Natural killer cell (primary cell): ENCODE measurements at regions not wholly inside any gene's neighbourhood (a gene's known extent, or its start where the extent isn't known, plus 50 kb on each side); places are given as distances from the start of the nearest gene placed in this dataset.
"Not testable (repeated sequence)": the region's sequence is repeated elsewhere in the genome, so short reads cannot be mapped to it uniquely, and the experiment has no call there.

Experiments used
- ATAC-seq, 3 donors: fragments of 150-1000 bp in 2 of 3; fragments of 200-7000 bp in 1 of 3; cut with Tn5 transposase; 1 replicate in 1 of 3; 2 replicates in 2 of 3; pipeline ENCODE4 v1.10.0; 2021; ENCODE audit warnings: mild to moderate bottlenecking in 2 of 3, moderate library complexity in 2 of 3
- DNase-seq, 2 donors: peaks; one replicate each; pipeline versions ENCODE4 v3.0.0 to v3.0.0-alpha.2; 2013 to 2021; ENCODE audit warnings: mixed read lengths in 1 of 2
- H3K27ac ChIP-seq: one replicate; pipeline ENCODE4 v1.5.1; 2013; ENCODE audit warnings: mild to moderate bottlenecking, low read length
- H3K27me3 ChIP-seq: one replicate; pipeline ENCODE4 v1.6.1; 2013; ENCODE audit warnings: low read length; ENCODE audit not compliant: control insufficient read depth, insufficient read depth
- H3K36me3 ChIP-seq: one replicate; pipeline ENCODE4 v1.6.1; 2013; ENCODE audit warnings: low read length; ENCODE audit not compliant: control insufficient read depth, insufficient read depth
- H3K4me1 ChIP-seq: one replicate; pipeline ENCODE4 v1.6.1; 2013; ENCODE audit warnings: low read length; ENCODE audit not compliant: control insufficient read depth, insufficient read depth
- H3K4me3 ChIP-seq: one replicate; pipeline ENCODE4 v1.5.1; 2013; ENCODE audit warnings: low read length
- H3K9me3 ChIP-seq: one replicate; pipeline ENCODE4 v1.6.1; 2013; ENCODE audit warnings: low read length; ENCODE audit not compliant: control insufficient read depth, insufficient read depth
- H3K27ac Mint-ChIP-seq, 2 donors: one replicate each; pipeline ENCODE4 v1.8.0; 2022; ENCODE audit warnings: mild to moderate bottlenecking in 2 of 2, mixed read lengths in 2 of 2, moderate library complexity in 1 of 2
- H3K27me3 Mint-ChIP-seq, 2 donors: one replicate each; pipeline ENCODE4 v1.8.0; 2022; ENCODE audit warnings: low read depth in 2 of 2, mixed read lengths in 2 of 2
- H3K36me3 Mint-ChIP-seq: one replicate; pipeline ENCODE4 v1.8.0; 2022; ENCODE audit warnings: mixed read lengths
- H3K4me1 Mint-ChIP-seq, 2 donors: one replicate each; pipeline ENCODE4 v1.8.0; 2022; ENCODE audit warnings: mixed read lengths in 2 of 2
- H3K4me3 Mint-ChIP-seq: one replicate; pipeline ENCODE4 v1.8.0; 2022; ENCODE audit warnings: mild to moderate bottlenecking, moderate library complexity, mixed read lengths
- H3K9me3 Mint-ChIP-seq, 2 donors: one replicate each; pipeline ENCODE4 v1.8.0; 2022; ENCODE audit warnings: mixed read lengths in 2 of 2
- CTCF ChIP-seq: fragments of 200-600 bp; IDR thresholded peaks from one replicate; pipeline ENCODE4 v1.8.0; 2022; ENCODE audit warnings: antibody characterized with exemption
- WGBS: methylation state at CpG from one replicate; pipeline ENCODE4 v1.1.7; 2013; ENCODE audit warnings: missing lambda C conversion rate; ENCODE audit not compliant: insufficient coverage; 5-methylcytosine and 5-hydroxymethylcytosine counted together
- intact Hi-C: fragments of 100-400 bp; cut with micrococcal nuclease; formaldehyde crosslinking; loops from one replicate; pipeline ENCODE4 v1.14.2; 2022

GRCh38 chr10:120041807-120042559 lies 149.5 kb downstream of the SEC23IP start:
- WGBS = 85% methylated on average over 10 of the region's 12 CpGs
- intact Hi-C loops = no loop called here
- H3K27me3 ChIP-seq = no peaks in the 10 kb centered on the region
- no peak overlapping the region for H3K27ac Mint-ChIP-seq
- no peak overlapping the region for H3K4me3 Mint-ChIP-seq
- H3K9me3 Mint-ChIP-seq = no peaks in the 10 kb centered on the region
- no peak for DNase-seq
- H3K36me3 Mint-ChIP-seq = no peaks in the 10 kb centered on the region
- H3K9me3 ChIP-seq = no peaks in the 10 kb centered on the region
- TF ChIP-seq CTCF = no peak
- H3K27ac ChIP-seq = no peak overlapping the region
- peaks cover 0 to 4% of the 10 kb centered on the region in 2 donors for H3K4me1 Mint-ChIP-seq
- ATAC-seq = peak in 1 of 3 donors; percentile 31
- no peaks in the 10 kb centered on the region for H3K4me1 ChIP-seq
- H3K36me3 ChIP-seq = no peaks in the 10 kb centered on the region
- no peak overlapping the region for H3K4me3 ChIP-seq
- H3K27me3 Mint-ChIP-seq = peaks cover 4 to 18% of the 10 kb centered on the region in 2 donors

- no peaks in the 10 kb centered on the region for H3K9me3 ChIP-seq
- Mint-ChIP-seq H3K4me1 (peaks cover 0 to 4% of the 10 kb centered on the region in 2 donors), H3K4me3 (no peak overlapping the region), H3K27ac (no peak overlapping the region), H3K27me3 (peaks cover 3 to 11% of the 10 kb centered on the region in 2 donors), H3K9me3 (no peaks in the 10 kb centered on the region), H3K36me3 (no peaks in the 10 kb centered on the region)
- no peaks in the 10 kb centered on the region for H3K4me1 ChIP-seq
- H3K27me3 ChIP-seq = no peaks in the 10 kb centered on the region
- intact Hi-C loops = no loop called here
- DNase-seq = no peak
- TF ChIP-seq CTCF = no peak
- H3K27ac ChIP-seq = no peak overlapping the region
- ATAC-seq = no peak
- H3K36me3 ChIP-seq = no peaks in the 10 kb centered on the region
- H3K4me3 ChIP-seq = no peak overlapping the region
Observed at GRCh38 chr10:120042705-120043104, 150.2 kb downstream of the SEC23IP start.

GRCh38 chr10:120047373-120047772 lies 154.8 kb downstream of the SEC23IP start:
- H3K9me3 Mint-ChIP-seq, intact Hi-C loops, H3K27ac Mint-ChIP-seq: not testable (repeated sequence)

GRCh38 chr10:120047926-120048325 lies 155.4 kb downstream of the SEC23IP start:
- Mint-ChIP-seq H3K4me3 (no peak overlapping the region), H3K27ac (no peak overlapping the region), H3K4me1 (no peaks in the 10 kb centered on the region), H3K27me3 (peaks cover 15 to 29% of the 10 kb centered on the region in 2 donors), H3K9me3 (no peaks in the 10 kb centered on the region), H3K36me3 (no peaks in the 10 kb centered on the region)
- ATAC-seq (no peak), DNase-seq (no peak)
- Histone ChIP-seq H3K4me1 (no peaks in the 10 kb centered on the region), H3K36me3 (no peaks in the 10 kb centered on the region), H3K9me3 (no peaks in the 10 kb centered on the region), H3K27me3 (peaks cover 2% of the 10 kb centered on the region), H3K27ac (no peak overlapping the region), H3K4me3 (no peak overlapping the region)
- TF ChIP-seq CTCF = no peak
- intact Hi-C loops = no loop called here

More at GRCh38 chr10:120047373-120047772, 154.8 kb downstream of the SEC23IP start:
- H3K27ac ChIP-seq, H3K4me3 ChIP-seq, H3K27me3 ChIP-seq, DNase-seq, H3K4me1 ChIP-seq, H3K36me3 Mint-ChIP-seq, H3K9me3 ChIP-seq, H3K4me3 Mint-ChIP-seq, H3K36me3 ChIP-seq, H3K4me1 Mint-ChIP-seq, ATAC-seq: not testable (repeated sequence)
- H3K27me3 Mint-ChIP-seq = peaks cover 16 to 23% of the 10 kb centered on the region in 2 donors
- WGBS = 96% methylated on average over 6 of the region's 7 CpGs
